GM23338 (cell line): ENCODE measurements at regions not wholly inside any gene's neighbourhood (a gene's known extent, or its start where the extent isn't known, plus 50 kb on each side); places are given as distances from the start of the nearest gene placed in this dataset.

Source experiments
- CTCF ChIP-seq, 2 experiments: fragments of 200-600 bp in 1 of 2; sonication (generic) in 1 of 2; conservative IDR thresholded peaks; 2 replicates each; pipeline versions ENCODE4 v1.5.1 to v1.6.1; 2016 to 2017; ENCODE audit warnings: antibody characterized with exemption in 2 of 2, low read depth in 2 of 2, mild to moderate bottlenecking in 2 of 2, moderate library complexity in 1 of 2
- ETS1 ChIP-seq: IDR thresholded peaks from 2 replicates; pipeline ENCODE4 v1.6.1; 2016; ENCODE audit warnings: antibody characterized with exemption
- EZH2 ChIP-seq: fragments of 200-600 bp; sonication (generic); IDR thresholded peaks from one replicate; pipeline ENCODE4 v1.8.0; 2017; ENCODE audit warnings: antibody characterized with exemption, mild to moderate bottlenecking, low read depth; ENCODE audit not compliant: unreplicated experiment
- POLR2AphosphoS5 ChIP-seq: IDR thresholded peaks from 2 replicates; pipeline ENCODE4 v1.6.1; 2016; ENCODE audit warnings: antibody characterized with exemption, low read depth

DNA sequence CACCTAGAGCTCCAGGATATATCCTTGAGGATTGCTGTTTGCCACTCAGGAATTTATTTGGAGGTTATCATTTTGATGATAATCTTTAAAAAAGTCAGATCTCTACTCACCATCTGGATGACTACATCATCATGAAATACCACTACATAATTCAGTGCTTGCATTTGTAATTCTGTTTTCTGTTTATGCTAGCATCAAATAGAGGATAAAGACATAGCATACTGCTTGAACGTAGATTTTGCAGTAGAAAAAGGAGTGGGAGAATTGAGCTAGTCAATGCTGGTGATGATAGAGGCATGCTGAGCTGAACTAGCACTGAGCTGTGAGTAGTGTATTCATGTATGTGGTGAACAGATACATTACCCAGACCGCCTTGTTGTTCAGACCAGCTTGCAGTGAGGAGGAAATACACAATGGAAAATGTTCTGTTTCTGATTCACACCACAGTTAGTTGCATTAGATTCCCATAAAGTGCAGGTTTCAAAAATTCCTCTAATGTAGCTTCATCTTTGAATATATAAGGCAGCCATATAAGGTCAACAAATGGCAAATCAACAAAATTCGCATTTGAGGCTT lies 68.8 kb upstream of the CDC42EP3 start:
- TF ChIP-seq CTCF (conservative IDR thresholded peaks at IDR 0.05; ENCODE audit: low read depth in 2 of 2) (no peak), POLR2AphosphoS5 (no peak), ETS1 (no peak), EZH2 (no peak)
